HG02884 (cell line): ENCODE measurements at regions not wholly inside any gene's neighbourhood (a gene's known extent, or its start where the extent isn't known, plus 50 kb on each side); places are given as distances from the start of the nearest gene placed in this dataset.

Experiments used
- ATAC-seq: cut with Tn5 transposase; IDR thresholded peaks from one replicate; pipeline ENCODE4 v1.9.1; 2021; ENCODE audit warnings: mild to moderate bottlenecking, moderate library complexity; ENCODE audit not compliant: unreplicated experiment

- ATAC-seq = no peak
Observed at GRCh38 chr5:58040846-58041245, 419.0 kb downstream of the PLK2 start.

GRCh38 chr5:58040044-58040443, 419.8 kb downstream of the PLK2 start:
- no peak for ATAC-seq

GRCh38 chr5:58037899-58038298, 422.0 kb downstream of the PLK2 start:
- ATAC-seq = no peak

GRCh38 chr5:58025809-58026208, 434.1 kb downstream of the PLK2 start:
- ATAC-seq = no peak

GRCh38 chr5:58024151-58024550, 435.7 kb downstream of the PLK2 start:
- no peak for ATAC-seq

- no peak for ATAC-seq
Observed at GRCh38 chr5:58022055-58022454, 437.8 kb downstream of the PLK2 start.

- ATAC-seq = no peak
Observed at GRCh38 chr5:58021466-58021865, 438.4 kb downstream of the PLK2 start.

GRCh38 chr5:58019614-58020013, 440.3 kb downstream of the PLK2 start:
- no peak for ATAC-seq

- ATAC-seq = no peak
Observed at GRCh38 chr5:58018016-58018415, 441.9 kb downstream of the PLK2 start.

- no peak for ATAC-seq
Observed at GRCh38 chr5:58016877-58017276, 443.0 kb downstream of the PLK2 start.

GRCh38 chr5:58016358-58016757, 443.5 kb downstream of the PLK2 start:
- no peak for ATAC-seq

GRCh38 chr5:58015175-58015574, 444.7 kb downstream of the PLK2 start:
- no peak for ATAC-seq

GRCh38 chr5:58013542-58014258, 446.2 kb downstream of the PLK2 start:
- no peak for ATAC-seq

- ATAC-seq = no peak
Observed at GRCh38 chr5:58012801-58013315, 447.0 kb downstream of the PLK2 start.

GRCh38 chr5:58012102-58012501, 447.8 kb downstream of the PLK2 start:
- ATAC-seq = no peak

GRCh38 chr5:58011301-58011700, 448.6 kb downstream of the PLK2 start:
- ATAC-seq = no peak

- no peak for ATAC-seq
Observed at GRCh38 chr5:58009754-58010153, 450.1 kb downstream of the PLK2 start.

- no peak for ATAC-seq
Observed at GRCh38 chr5:58002323-58002722, 457.6 kb downstream of the PLK2 start.

- no peak for ATAC-seq
Observed at GRCh38 chr5:57993866-57994265, 466.0 kb downstream of the PLK2 start.

GRCh38 chr5:57989378-57989777, 470.5 kb downstream of the PLK2 start:
- no peak for ATAC-seq

- ATAC-seq = no peak
Observed at GRCh38 chr5:57988813-57989212, 471.1 kb downstream of the PLK2 start.

GRCh38 chr5:57987552-57987951, 472.3 kb downstream of the PLK2 start:
- ATAC-seq = no peak

GRCh38 chr5:57986761-57987341, 473.0 kb downstream of the PLK2 start:
- ATAC-seq = no peak
